Fibroblast of lung (primary cell): ENCODE measurements at regions not wholly inside any gene's neighbourhood (a gene's known extent, or its start where the extent isn't known, plus 50 kb on each side); places are given as distances from the start of the nearest gene placed in this dataset.
A peak's percentile ranks its signal among the peaks of the same experiment; 100 is the strongest.

ENCODE experiments used
- DNase-seq, 2 donors: peaks; one replicate each; pipeline versions ENCODE4 v3.0.0 to v3.0.0-alpha.2; 2010; ENCODE audit warnings: low read depth in 2 of 2
- H2AFZ ChIP-seq: 2 replicates; pipeline ENCODE4 v1.5.1; 2012; ENCODE audit warnings: low read length, control low read depth, inconsistent platforms
- H3K27ac ChIP-seq: 2 replicates; pipeline ENCODE4 v1.5.1; 2011; ENCODE audit warnings: low read length, control low read depth; ENCODE audit not compliant: insufficient read depth
- H3K27me3 ChIP-seq: 2 replicates; pipeline ENCODE4 v1.5.1; 2011; ENCODE audit warnings: mild to moderate bottlenecking, low read length; ENCODE audit not compliant: control insufficient read depth, insufficient read depth
- H3K36me3 ChIP-seq: 2 replicates; pipeline ENCODE4 v1.5.1; 2011; ENCODE audit warnings: low read length; ENCODE audit not compliant: control insufficient read depth, insufficient read depth
- H3K4me1 ChIP-seq: 2 replicates; pipeline ENCODE4 v1.5.1; 2011; ENCODE audit warnings: low read length; ENCODE audit not compliant: control insufficient read depth, insufficient read depth; ENCODE audit errors: extremely low read depth
- H3K4me2 ChIP-seq: 2 replicates; pipeline ENCODE4 v1.5.1; 2011; ENCODE audit warnings: low read length, control low read depth; ENCODE audit not compliant: insufficient read depth; ENCODE audit errors: extremely low read depth
- H3K4me3 ChIP-seq, 4 experiments: fragments of 200-600 bp in 1 of 4; sonication (generic) in 1 of 4; replicated peaks in 1 of 4; 2 replicates each; pipeline ENCODE4 v1.5.1; 2011 to 2016; ENCODE audit warnings: low read length in 4 of 4, low read depth in 3 of 4, mild to moderate bottlenecking in 3 of 4, control low read depth in 2 of 4, inconsistent platforms in 1 of 4, mixed read lengths in 1 of 4; ENCODE audit not compliant: insufficient read depth in 1 of 4; ENCODE audit errors: control extremely low read depth in 1 of 4
- H3K79me2 ChIP-seq: 2 replicates; pipeline ENCODE4 v1.5.1; 2012; ENCODE audit warnings: mild to moderate bottlenecking, low read length, inconsistent platforms; ENCODE audit not compliant: control insufficient read depth, insufficient read depth
- H3K9ac ChIP-seq: 2 replicates; pipeline ENCODE4 v1.5.1; 2011; ENCODE audit warnings: mild to moderate bottlenecking, low read length, control low read depth; ENCODE audit not compliant: insufficient read depth
- H3K9me3 ChIP-seq: 2 replicates; pipeline ENCODE4 v1.5.1; 2012; ENCODE audit warnings: low read depth, low read length; ENCODE audit not compliant: control insufficient read depth, insufficient read depth
- H4K20me1 ChIP-seq: 2 replicates; pipeline ENCODE4 v1.5.1; 2011; ENCODE audit warnings: low read length; ENCODE audit not compliant: control insufficient read depth, insufficient read depth; ENCODE audit errors: extremely low read depth
- CTCF ChIP-seq, 2 donors: IDR thresholded peaks in 1 of 2; conservative IDR thresholded peaks in 1 of 2; 1 replicate in 1 of 2; 2 replicates in 1 of 2; pipeline ENCODE4 v1.5.1; 2011 to 2012; ENCODE audit warnings: low read length in 2 of 2, control low read depth in 1 of 2, inconsistent platforms in 1 of 2, low read depth in 1 of 2, mild to moderate bottlenecking in 1 of 2
- EZH2 ChIP-seq: IDR thresholded peaks from 2 replicates; pipeline ENCODE4 v1.5.1; 2012; ENCODE audit warnings: low read length, control low read depth, mild to moderate bottlenecking; ENCODE audit errors: missing control alignments

GRCh38 chr3:117489663-117490079 lies 780.1 kb downstream of the TUSC7 start:
- Histone ChIP-seq H3K27me3 (no peaks in the 10 kb centered on the region), H3K9me3 (no peaks in the 10 kb centered on the region), H3K27ac (no peak overlapping the region), H4K20me1 (no peaks in the 10 kb centered on the region), H2AFZ (no peak overlapping the region), H3K79me2 (no peaks in the 10 kb centered on the region), H3K9ac (no peak overlapping the region), H3K4me3 (no peak overlapping the region), H3K4me1 (no peaks in the 10 kb centered on the region), H3K4me2 (no peak overlapping the region), H3K36me3 (no peaks in the 10 kb centered on the region)
- TF ChIP-seq CTCF (conservative IDR thresholded peaks at IDR 0.05 in 1 of 2, IDR thresholded peaks at IDR 0.05 in 1 of 2; ENCODE audit: low read depth in 1 of 2, low read length in 2 of 2) (no peak), EZH2 (no peak)
- DNase-seq, result no peak

GRCh38 chr3:117490716-117491115 lies 781.1 kb downstream of the TUSC7 start:
- Histone ChIP-seq H3K9ac (no peak overlapping the region), H3K4me2 (no peak overlapping the region), H3K36me3 (no peaks in the 10 kb centered on the region), H4K20me1 (no peaks in the 10 kb centered on the region), H3K79me2 (no peaks in the 10 kb centered on the region), H3K4me1 (no peaks in the 10 kb centered on the region), H3K4me3 (no peak overlapping the region), H2AFZ (no peak overlapping the region), H3K27ac (no peak overlapping the region), H3K27me3 (no peaks in the 10 kb centered on the region), H3K9me3 (no peaks in the 10 kb centered on the region)
- no peak for DNase-seq
- TF ChIP-seq CTCF (conservative IDR thresholded peaks at IDR 0.05 in 1 of 2, IDR thresholded peaks at IDR 0.05 in 1 of 2; ENCODE audit: low read depth in 1 of 2, low read length in 2 of 2) (no peak), EZH2 (no peak)

- TF ChIP-seq EZH2 (no peak), CTCF (conservative IDR thresholded peaks at IDR 0.05 in 1 of 2, IDR thresholded peaks at IDR 0.05 in 1 of 2; ENCODE audit: low read depth in 1 of 2, low read length in 2 of 2) (no peak)
- Histone ChIP-seq H3K4me2 (no peak overlapping the region), H3K27ac (no peak overlapping the region), H2AFZ (no peak overlapping the region), H3K9ac (no peak overlapping the region), H3K36me3 (no peaks in the 10 kb centered on the region), H3K79me2 (no peaks in the 10 kb centered on the region), H4K20me1 (no peaks in the 10 kb centered on the region), H3K9me3 (no peaks in the 10 kb centered on the region), H3K4me3 (no peak overlapping the region), H3K4me1 (no peaks in the 10 kb centered on the region), H3K27me3 (no peaks in the 10 kb centered on the region)
- DNase-seq, result peak; percentile 18 to 45
Measured at GRCh38 chr3:117495620-117496019, 786.0 kb downstream of the TUSC7 start.
